CD14-positive monocyte (primary cell): ENCODE measurements at regions not wholly inside any gene's neighbourhood (a gene's known extent, or its start where the extent isn't known, plus 50 kb on each side); places are given as distances from the start of the nearest gene placed in this dataset.

Source experiments
- DNase-seq, 3 donors: peaks; one replicate each; pipeline ENCODE4 v3.0.0-alpha.2; 2011 to 2022
- H2AFZ ChIP-seq: 2 replicates; pipeline ENCODE4 v1.6.0; 2012; ENCODE audit warnings: mild to moderate bottlenecking, low read depth, low read length, inconsistent platforms; ENCODE audit not compliant: insufficient read depth, poor library complexity, severe bottlenecking
- H3K27ac ChIP-seq, 2 donors: 1 replicate in 1 of 2; 2 replicates in 1 of 2; pipeline ENCODE4 v1.5.1; 2012 to 2013; ENCODE audit warnings: low read length in 2 of 2, control low read depth in 1 of 2, inconsistent platforms in 1 of 2, low read depth in 1 of 2, mild to moderate bottlenecking in 1 of 2
- H3K27me3 ChIP-seq, 2 donors: one replicate each; pipeline versions ENCODE4 v1.6.0 to v1.6.1; 2011 to 2013; ENCODE audit warnings: low read length in 2 of 2; ENCODE audit not compliant: control insufficient read depth in 2 of 2, insufficient read depth in 2 of 2
- H3K36me3 ChIP-seq, 2 donors: replicated peaks in 1 of 2; 1 replicate in 1 of 2; 2 replicates in 1 of 2; pipeline versions ENCODE4 v1.5.1 to v1.6.1; 2012 to 2013; ENCODE audit warnings: low read length in 2 of 2, control low read depth in 1 of 2, inconsistent platforms in 1 of 2, mild to moderate bottlenecking in 1 of 2; ENCODE audit not compliant: insufficient read depth in 2 of 2, control insufficient read depth in 1 of 2
- H3K4me1 ChIP-seq, 2 donors: 1 replicate in 1 of 2; 2 replicates in 1 of 2; pipeline versions ENCODE4 v1.5.1 to v1.6.1; 2012 to 2013; ENCODE audit warnings: low read length in 2 of 2, control low read depth in 1 of 2, inconsistent platforms in 1 of 2, mild to moderate bottlenecking in 1 of 2, moderate library complexity in 1 of 2; ENCODE audit not compliant: insufficient read depth in 2 of 2, control insufficient read depth in 1 of 2
- H3K4me2 ChIP-seq: replicated peaks from 2 replicates; pipeline ENCODE3; 2012; ENCODE audit warnings: low read length, moderate library complexity, mild to moderate bottlenecking; ENCODE audit not compliant: poor library complexity, severe bottlenecking; ENCODE audit errors: extremely low read depth
- H3K4me3 ChIP-seq, 3 experiments: fragments of 200-600 bp in 1 of 3; sonication (generic) in 1 of 3; replicated peaks in 1 of 3; 1 replicate in 2 of 3; 2 replicates in 1 of 3; pipeline ENCODE4 v1.5.1; 2011 to 2013; ENCODE audit warnings: low read length in 3 of 3, mild to moderate bottlenecking in 3 of 3, control low read depth in 2 of 3, low read depth in 2 of 3, inconsistent platforms in 1 of 3, moderate library complexity in 1 of 3
- H3K79me2 ChIP-seq: 2 replicates; pipeline ENCODE4 v1.6.0; 2012; ENCODE audit warnings: mild to moderate bottlenecking, control low read depth, inconsistent platforms, low read length, moderate library complexity; ENCODE audit not compliant: insufficient read depth
- H3K9ac ChIP-seq: 2 replicates; pipeline ENCODE4 v1.6.0; 2017; ENCODE audit warnings: low read length, mild to moderate bottlenecking; ENCODE audit not compliant: insufficient read depth, poor library complexity, severe bottlenecking
- H3K9me3 ChIP-seq, 2 donors: replicated peaks in 1 of 2; 1 replicate in 1 of 2; 2 replicates in 1 of 2; pipeline versions ENCODE4 v1.5.1 to v1.6.1; 2012 to 2013; ENCODE audit warnings: low read length in 2 of 2, control low read depth in 1 of 2; ENCODE audit not compliant: control insufficient read depth in 1 of 2, insufficient read depth in 1 of 2
- H4K20me1 ChIP-seq: 2 replicates; pipeline ENCODE4 v1.6.0; 2012; ENCODE audit warnings: mild to moderate bottlenecking, low read length, control low read depth, moderate library complexity; ENCODE audit not compliant: insufficient read depth
- H3K27ac Mint-ChIP-seq, 7 donors: one replicate each; pipeline ENCODE4 v1.8.0; 2020; ENCODE audit warnings: mild to moderate bottlenecking in 7 of 7, mixed read lengths in 7 of 7, moderate library complexity in 6 of 7, inconsistent platforms in 2 of 7
- H3K27me3 Mint-ChIP-seq, 3 donors: one replicate each; pipeline ENCODE4 v1.8.0; 2021 to 2022; ENCODE audit warnings: low read depth in 3 of 3, mild to moderate bottlenecking in 3 of 3, mixed read lengths in 3 of 3, moderate library complexity in 3 of 3, inconsistent platforms in 1 of 3
- H3K36me3 Mint-ChIP-seq, 2 donors: one replicate each; pipeline ENCODE4 v1.8.0; 2020; ENCODE audit warnings: mixed read lengths in 2 of 2, inconsistent platforms in 1 of 2, mild to moderate bottlenecking in 1 of 2
- H3K4me1 Mint-ChIP-seq: one replicate; pipeline ENCODE4 v1.8.0; 2020; ENCODE audit warnings: mild to moderate bottlenecking, mixed read lengths
- H3K4me3 Mint-ChIP-seq, 2 donors: one replicate each; pipeline ENCODE4 v1.8.0; 2020; ENCODE audit warnings: mild to moderate bottlenecking in 2 of 2, mixed read lengths in 2 of 2, moderate library complexity in 1 of 2
- H3K9me3 Mint-ChIP-seq, 7 donors: one replicate each; pipeline ENCODE4 v1.8.0; 2020 to 2022; ENCODE audit warnings: mixed read lengths in 7 of 7, mild to moderate bottlenecking in 6 of 7, moderate library complexity in 6 of 7, inconsistent platforms in 2 of 7
- WGBS: methylation state at CpG from one replicate; pipeline ENCODE4 v1.1.5; 2013; ENCODE audit warnings: missing lambda C conversion rate; ENCODE audit not compliant: insufficient coverage; 5-methylcytosine and 5-hydroxymethylcytosine counted together
- intact Hi-C, 2 donors: fragments of 100-400 bp; cut with micrococcal nuclease; formaldehyde crosslinking; loops; one replicate each; pipeline versions ENCODE4 v1.15.0 to v1.15.1; 2023
- TF ChIP-seq, protein P1 (sequence below): fragments of 200-600 bp; IDR thresholded peaks from one replicate; pipeline ENCODE4 v1.8.0; 2022; ENCODE audit warnings: antibody characterized with exemption, mild to moderate bottlenecking

DNA sequence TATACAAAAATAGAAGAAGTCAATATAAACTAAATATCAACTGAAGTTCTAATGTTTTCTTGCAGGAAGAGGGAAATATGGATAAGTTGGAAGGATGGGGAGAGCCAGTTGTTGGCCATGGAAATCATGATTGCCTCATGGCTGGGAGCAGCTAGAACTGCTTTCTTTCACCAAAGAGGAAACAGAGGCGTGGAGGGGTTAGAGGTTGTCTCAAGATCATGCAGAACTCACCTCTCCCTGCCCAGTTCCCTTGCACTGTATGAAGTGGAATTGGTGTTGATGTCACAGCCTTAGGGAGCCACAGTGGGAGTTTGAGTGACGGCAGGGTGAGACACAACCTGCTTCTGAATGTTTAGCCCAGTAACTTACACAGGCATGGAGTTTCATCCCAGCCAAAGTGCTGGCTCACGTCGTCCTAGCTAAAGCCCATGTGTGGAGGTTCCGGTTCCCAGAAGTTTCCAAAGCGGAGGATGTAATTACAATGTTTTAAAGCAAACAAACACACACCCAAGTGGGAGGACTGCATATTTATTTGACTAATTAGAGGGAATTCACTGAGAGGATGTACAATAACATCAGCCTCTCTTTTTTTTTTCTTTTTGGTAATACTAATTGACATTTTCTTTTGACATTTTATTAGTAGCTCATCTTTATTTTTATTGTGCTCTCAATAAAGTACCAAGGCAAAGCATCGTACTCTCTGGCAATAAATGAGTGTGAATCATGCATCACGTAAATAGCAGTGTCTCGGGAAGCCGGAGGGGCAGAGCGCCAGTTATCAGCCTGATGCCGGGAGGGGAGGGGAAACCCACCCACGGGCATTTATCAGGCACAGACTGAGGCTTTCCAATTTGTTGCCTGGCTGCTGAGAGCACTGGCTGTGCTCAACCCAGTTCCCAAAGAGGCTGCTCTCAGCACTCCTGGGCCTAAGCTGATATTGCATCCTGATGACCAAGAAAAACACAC is 118.7 kb upstream of the CDH5 start:
- WGBS: 92% methylated on average over 8 of the region's 13 CpGs
- Mint-ChIP-seq H3K27ac (peak overlapping the region in 1 of 7 donors; percentile 18), H3K4me3 (no peak overlapping the region), H3K27me3 (peaks cover 0 to 4% (median 2%) of the 10 kb centered on the region in 3 donors), H3K36me3 (no peaks in the 10 kb centered on the region), H3K4me1 (no peaks in the 10 kb centered on the region), H3K9me3 (no peaks in the 10 kb centered on the region)
- Histone ChIP-seq H3K27me3 (no peaks in the 10 kb centered on the region), H3K27ac (no peak overlapping the region), H4K20me1 (no peaks in the 10 kb centered on the region), H3K9me3 (no peaks in the 10 kb centered on the region), H3K4me3 (no peak overlapping the region), H3K4me1 (no peaks in the 10 kb centered on the region), H3K79me2 (no peaks in the 10 kb centered on the region), H3K4me2 (no peak overlapping the region), H3K9ac (no peak overlapping the region), H2AFZ (no peak overlapping the region), H3K36me3 (no peaks in the 10 kb centered on the region)
- intact Hi-C loops: no loop called here
- TF ChIP-seq, protein P1, sequence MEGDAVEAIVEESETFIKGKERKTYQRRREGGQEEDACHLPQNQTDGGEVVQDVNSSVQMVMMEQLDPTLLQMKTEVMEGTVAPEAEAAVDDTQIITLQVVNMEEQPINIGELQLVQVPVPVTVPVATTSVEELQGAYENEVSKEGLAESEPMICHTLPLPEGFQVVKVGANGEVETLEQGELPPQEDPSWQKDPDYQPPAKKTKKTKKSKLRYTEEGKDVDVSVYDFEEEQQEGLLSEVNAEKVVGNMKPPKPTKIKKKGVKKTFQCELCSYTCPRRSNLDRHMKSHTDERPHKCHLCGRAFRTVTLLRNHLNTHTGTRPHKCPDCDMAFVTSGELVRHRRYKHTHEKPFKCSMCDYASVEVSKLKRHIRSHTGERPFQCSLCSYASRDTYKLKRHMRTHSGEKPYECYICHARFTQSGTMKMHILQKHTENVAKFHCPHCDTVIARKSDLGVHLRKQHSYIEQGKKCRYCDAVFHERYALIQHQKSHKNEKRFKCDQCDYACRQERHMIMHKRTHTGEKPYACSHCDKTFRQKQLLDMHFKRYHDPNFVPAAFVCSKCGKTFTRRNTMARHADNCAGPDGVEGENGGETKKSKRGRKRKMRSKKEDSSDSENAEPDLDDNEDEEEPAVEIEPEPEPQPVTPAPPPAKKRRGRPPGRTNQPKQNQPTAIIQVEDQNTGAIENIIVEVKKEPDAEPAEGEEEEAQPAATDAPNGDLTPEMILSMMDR: no peak
- DNase-seq: no peak

DNA sequence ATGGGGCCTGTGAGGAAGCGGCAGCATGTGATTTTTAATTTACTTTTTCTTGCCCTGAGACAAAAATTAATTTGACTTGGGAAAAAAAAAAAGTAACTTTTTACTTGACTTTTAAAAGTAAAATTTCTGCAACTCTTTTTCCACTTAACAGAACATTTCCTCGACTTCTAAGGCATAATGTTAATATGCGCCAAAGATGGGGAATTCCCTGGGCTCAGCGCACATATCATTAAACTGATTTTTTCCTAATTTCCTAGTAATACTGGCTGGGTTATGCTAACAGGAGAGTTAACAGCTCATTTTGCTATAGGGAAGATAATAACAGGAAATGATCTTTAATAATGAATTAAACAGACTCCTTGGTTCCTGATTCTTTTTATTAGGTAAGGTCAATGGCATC is 120.6 kb upstream of the CDH5 start:
- Histone ChIP-seq H3K79me2 (no peaks in the 10 kb centered on the region), H3K4me2 (no peak overlapping the region), H4K20me1 (no peaks in the 10 kb centered on the region), H3K27me3 (no peaks in the 10 kb centered on the region), H3K27ac (no peak overlapping the region), H3K4me1 (no peaks in the 10 kb centered on the region), H3K36me3 (no peaks in the 10 kb centered on the region), H3K9ac (no peak overlapping the region), H3K9me3 (no peaks in the 10 kb centered on the region), H3K4me3 (no peak overlapping the region), H2AFZ (no peak overlapping the region)
- Mint-ChIP-seq H3K27ac (no peak overlapping the region), H3K27me3 (peaks cover 0 to 4% (median 2%) of the 10 kb centered on the region in 3 donors), H3K4me3 (no peak overlapping the region), H3K4me1 (no peaks in the 10 kb centered on the region), H3K9me3 (peaks cover 0 to 2% (median 0%) of the 10 kb centered on the region in 7 donors), H3K36me3 (no peaks in the 10 kb centered on the region)
- intact Hi-C loops: no loop called here
- no peak for DNase-seq
- no CpG with 5 or more reads among the region's 4 CpGs for WGBS
- TF ChIP-seq, protein P1: no peak
